GM12875 (cell line): ENCODE measurements at regions not wholly inside any gene's neighbourhood (a gene's known extent, or its start where the extent isn't known, plus 50 kb on each side); places are given as distances from the start of the nearest gene placed in this dataset.

ENCODE experiments used
- H3K4me3 ChIP-seq: one replicate; pipeline ENCODE4 v1.5.1; 2011; ENCODE audit warnings: low read depth, low read length, control low read depth
- TF ChIP-seq, protein P1 (sequence below): IDR thresholded peaks from 2 replicates; pipeline ENCODE4 v1.5.1; 2011; ENCODE audit warnings: low read depth, mild to moderate bottlenecking, control low read depth, inconsistent platforms, low read length, moderate library complexity, borderline replicate concordance; ENCODE audit not compliant: insufficient read depth

- H3K4me3 ChIP-seq = no peak overlapping the region
- TF ChIP-seq, protein P1, sequence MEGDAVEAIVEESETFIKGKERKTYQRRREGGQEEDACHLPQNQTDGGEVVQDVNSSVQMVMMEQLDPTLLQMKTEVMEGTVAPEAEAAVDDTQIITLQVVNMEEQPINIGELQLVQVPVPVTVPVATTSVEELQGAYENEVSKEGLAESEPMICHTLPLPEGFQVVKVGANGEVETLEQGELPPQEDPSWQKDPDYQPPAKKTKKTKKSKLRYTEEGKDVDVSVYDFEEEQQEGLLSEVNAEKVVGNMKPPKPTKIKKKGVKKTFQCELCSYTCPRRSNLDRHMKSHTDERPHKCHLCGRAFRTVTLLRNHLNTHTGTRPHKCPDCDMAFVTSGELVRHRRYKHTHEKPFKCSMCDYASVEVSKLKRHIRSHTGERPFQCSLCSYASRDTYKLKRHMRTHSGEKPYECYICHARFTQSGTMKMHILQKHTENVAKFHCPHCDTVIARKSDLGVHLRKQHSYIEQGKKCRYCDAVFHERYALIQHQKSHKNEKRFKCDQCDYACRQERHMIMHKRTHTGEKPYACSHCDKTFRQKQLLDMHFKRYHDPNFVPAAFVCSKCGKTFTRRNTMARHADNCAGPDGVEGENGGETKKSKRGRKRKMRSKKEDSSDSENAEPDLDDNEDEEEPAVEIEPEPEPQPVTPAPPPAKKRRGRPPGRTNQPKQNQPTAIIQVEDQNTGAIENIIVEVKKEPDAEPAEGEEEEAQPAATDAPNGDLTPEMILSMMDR = no peak
Observed at GRCh38 chr14:87457720-87458119, 535.3 kb downstream of the GALC start.

DNA sequence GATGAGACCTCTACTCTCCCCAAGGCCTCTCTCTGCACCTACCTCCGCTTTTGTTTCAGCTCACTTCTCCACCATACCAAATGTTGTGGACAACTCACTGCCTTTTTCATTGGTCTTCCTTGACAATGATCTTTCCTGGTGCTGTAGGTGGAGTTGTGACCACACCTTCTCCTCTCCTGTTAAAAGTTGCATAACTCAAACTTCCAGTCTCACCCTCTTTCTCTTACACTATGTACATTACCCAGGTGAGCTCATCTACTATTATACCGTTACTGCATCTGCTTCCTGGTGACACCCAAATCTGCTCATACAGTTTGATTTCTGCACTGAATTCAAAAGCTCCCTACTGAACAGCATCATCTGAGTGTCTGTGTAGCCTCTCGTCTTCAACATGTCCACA, 542.8 kb downstream of the GALC start:
- no peak overlapping the region for H3K4me3 ChIP-seq
- TF ChIP-seq, protein P1 = no peak

DNA sequence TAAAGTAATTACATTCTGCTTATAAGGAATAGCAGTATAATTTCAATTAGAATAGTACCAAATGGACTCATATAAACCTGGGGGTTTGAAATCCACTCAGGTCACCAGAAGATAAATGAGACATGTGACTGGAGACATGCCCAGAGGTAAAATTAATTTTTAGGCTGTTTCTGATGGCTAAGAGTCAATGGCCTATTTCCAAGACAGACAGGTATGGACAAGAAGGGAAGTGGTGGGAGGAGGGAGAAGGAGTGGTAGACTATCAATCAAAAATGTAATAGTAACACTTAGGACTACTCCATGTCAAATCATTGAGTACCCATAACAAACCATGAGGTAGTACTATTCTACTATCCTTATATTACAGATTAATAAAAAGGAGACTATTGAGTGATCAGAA, 544.0 kb downstream of the GALC start:
- no peak overlapping the region for H3K4me3 ChIP-seq
- TF ChIP-seq, protein P1 = no peak

- H3K4me3 ChIP-seq = no peak overlapping the region
- TF ChIP-seq, protein P1 = no peak
Observed at GRCh38 chr14:87443787-87444186, 549.2 kb downstream of the GALC start.

- TF ChIP-seq, protein P1 = no peak
- H3K4me3 ChIP-seq = no peak overlapping the region
Observed at GRCh38 chr14:87443039-87443438, 549.9 kb downstream of the GALC start.

DNA sequence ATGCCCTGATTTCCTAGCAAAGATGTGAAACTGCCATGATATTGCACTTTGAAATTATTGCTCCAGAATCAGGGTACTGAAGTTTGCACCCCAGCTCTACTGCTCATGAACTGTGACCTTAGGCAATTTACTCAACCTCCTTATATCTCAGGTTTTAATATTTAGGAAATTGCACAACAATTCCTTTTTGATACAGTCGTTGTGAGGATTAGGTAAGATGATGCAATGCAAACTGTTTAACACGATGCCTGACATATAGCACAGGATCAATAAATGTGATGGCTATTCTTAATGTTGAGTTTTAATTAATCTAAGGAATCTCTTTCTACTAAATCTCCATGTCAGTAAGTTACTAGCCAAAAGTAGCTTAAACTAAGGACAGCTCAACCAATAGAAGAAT, 555.8 kb downstream of the GALC start:
- TF ChIP-seq, protein P1 = no peak
- H3K4me3 ChIP-seq = no peak overlapping the region

- TF ChIP-seq, protein P1 = no peak
- H3K4me3 ChIP-seq = no peak overlapping the region
Observed at GRCh38 chr14:87434680-87435079, 558.3 kb downstream of the GALC start.
